ENCODE measurements at regions not wholly inside any gene's neighbourhood (a gene's known extent, or its start where the extent isn't known, plus 50 kb on each side); places are given as distances from the start of the nearest gene placed in this dataset.

- no peak for DNase-seq
These were observed 220.2 kb downstream of the AUH start for GRCh38 chr9:91141407-91141965.

GRCh38 chr9:91143162-91143561 lies 218.6 kb downstream of the AUH start:
- DNase-seq = no peak

- no peak for DNase-seq
These were observed 218.1 kb downstream of the AUH start for GRCh38 chr9:91143642-91144041.

- no peak for DNase-seq
These were observed 216.9 kb downstream of the AUH start for GRCh38 chr9:91144769-91145168.

- DNase-seq = no peak
These were observed 216.2 kb downstream of the AUH start for GRCh38 chr9:91145496-91145895.

- no peak for DNase-seq
These were observed 215.2 kb downstream of the AUH start for GRCh38 chr9:91146391-91147019.

GRCh38 chr9:91147079-91147708 lies 214.5 kb downstream of the AUH start:
- no peak for DNase-seq

GRCh38 chr9:91148306-91148705 lies 213.4 kb downstream of the AUH start:
- no peak for DNase-seq

- no peak for DNase-seq
These were observed 211.3 kb downstream of the AUH start for GRCh38 chr9:91150273-91150997.

GRCh38 chr9:91150998-91151717 lies 210.6 kb downstream of the AUH start:
- DNase-seq = no peak

GRCh38 chr9:91151718-91152095 lies 210.0 kb downstream of the AUH start:
- no peak for DNase-seq

GRCh38 chr9:91154686-91155085 lies 207.0 kb downstream of the AUH start:
- DNase-seq = no peak

- DNase-seq = peak; percentile 35
These were observed 206.5 kb downstream of the AUH start for GRCh38 chr9:91155181-91155580.

GRCh38 chr9:91155746-91156376 lies 205.9 kb downstream of the AUH start:
- DNase-seq = no peak

GRCh38 chr9:91156451-91157234 lies 205.1 kb downstream of the AUH start:
- DNase-seq = no peak

GRCh38 chr9:91157883-91158282 lies 203.8 kb downstream of the AUH start:
- DNase-seq = no peak

GRCh38 chr9:91158286-91158685 lies 203.4 kb downstream of the AUH start:
- no peak for DNase-seq

GRCh38 chr9:91158946-91159345 lies 202.8 kb downstream of the AUH start:
- no peak for DNase-seq

- no peak for DNase-seq
These were observed 202.0 kb downstream of the AUH start for GRCh38 chr9:91159664-91160121.

- no peak for DNase-seq
These were observed 201.5 kb downstream of the AUH start for GRCh38 chr9:91160181-91160580.

GRCh38 chr9:91160599-91161464 lies 200.9 kb downstream of the AUH start:
- peak; percentile 50 for DNase-seq

Measured in NK-92 treated with Interleukin-12 subunit alpha and Interleukin-12 subunit beta, amount 100 ng/mL, for 24 hours (cell line).